Fibroblast of lung (primary cell): ENCODE measurements at regions not wholly inside any gene's neighbourhood (a gene's known extent, or its start where the extent isn't known, plus 50 kb on each side); places are given as distances from the start of the nearest gene placed in this dataset.

ENCODE experiments used
- DNase-seq, 2 donors: peaks; one replicate each; pipeline versions ENCODE4 v3.0.0 to v3.0.0-alpha.2; 2010; ENCODE audit warnings: low read depth in 2 of 2
- H2AFZ ChIP-seq: 2 replicates; pipeline ENCODE4 v1.5.1; 2012; ENCODE audit warnings: low read length, control low read depth, inconsistent platforms
- H3K27ac ChIP-seq: 2 replicates; pipeline ENCODE4 v1.5.1; 2011; ENCODE audit warnings: low read length, control low read depth; ENCODE audit not compliant: insufficient read depth
- H3K27me3 ChIP-seq: 2 replicates; pipeline ENCODE4 v1.5.1; 2011; ENCODE audit warnings: mild to moderate bottlenecking, low read length; ENCODE audit not compliant: control insufficient read depth, insufficient read depth
- H3K36me3 ChIP-seq: 2 replicates; pipeline ENCODE4 v1.5.1; 2011; ENCODE audit warnings: low read length; ENCODE audit not compliant: control insufficient read depth, insufficient read depth
- H3K4me1 ChIP-seq: 2 replicates; pipeline ENCODE4 v1.5.1; 2011; ENCODE audit warnings: low read length; ENCODE audit not compliant: control insufficient read depth, insufficient read depth; ENCODE audit errors: extremely low read depth
- H3K4me2 ChIP-seq: 2 replicates; pipeline ENCODE4 v1.5.1; 2011; ENCODE audit warnings: low read length, control low read depth; ENCODE audit not compliant: insufficient read depth; ENCODE audit errors: extremely low read depth
- H3K4me3 ChIP-seq, 4 experiments: fragments of 200-600 bp in 1 of 4; sonication (generic) in 1 of 4; replicated peaks in 1 of 4; 2 replicates each; pipeline ENCODE4 v1.5.1; 2011 to 2016; ENCODE audit warnings: low read length in 4 of 4, low read depth in 3 of 4, mild to moderate bottlenecking in 3 of 4, control low read depth in 2 of 4, inconsistent platforms in 1 of 4, mixed read lengths in 1 of 4; ENCODE audit not compliant: insufficient read depth in 1 of 4; ENCODE audit errors: control extremely low read depth in 1 of 4
- H3K79me2 ChIP-seq: 2 replicates; pipeline ENCODE4 v1.5.1; 2012; ENCODE audit warnings: mild to moderate bottlenecking, low read length, inconsistent platforms; ENCODE audit not compliant: control insufficient read depth, insufficient read depth
- H3K9ac ChIP-seq: 2 replicates; pipeline ENCODE4 v1.5.1; 2011; ENCODE audit warnings: mild to moderate bottlenecking, low read length, control low read depth; ENCODE audit not compliant: insufficient read depth
- H3K9me3 ChIP-seq: 2 replicates; pipeline ENCODE4 v1.5.1; 2012; ENCODE audit warnings: low read depth, low read length; ENCODE audit not compliant: control insufficient read depth, insufficient read depth
- H4K20me1 ChIP-seq: 2 replicates; pipeline ENCODE4 v1.5.1; 2011; ENCODE audit warnings: low read length; ENCODE audit not compliant: control insufficient read depth, insufficient read depth; ENCODE audit errors: extremely low read depth
- CTCF ChIP-seq, 2 donors: IDR thresholded peaks in 1 of 2; conservative IDR thresholded peaks in 1 of 2; 1 replicate in 1 of 2; 2 replicates in 1 of 2; pipeline ENCODE4 v1.5.1; 2011 to 2012; ENCODE audit warnings: low read length in 2 of 2, control low read depth in 1 of 2, inconsistent platforms in 1 of 2, low read depth in 1 of 2, mild to moderate bottlenecking in 1 of 2
- EZH2 ChIP-seq: IDR thresholded peaks from 2 replicates; pipeline ENCODE4 v1.5.1; 2012; ENCODE audit warnings: low read length, control low read depth, mild to moderate bottlenecking; ENCODE audit errors: missing control alignments

GRCh38 chr10:129411393-129411705 is 55.7 kb upstream of the MGMT start:
- H3K9me3 ChIP-seq, result no peaks in the 10 kb centered on the region
- no peak overlapping the region for H3K4me3 ChIP-seq
- no peak for DNase-seq
- H3K79me2 ChIP-seq, result no peaks in the 10 kb centered on the region
- no peak for TF ChIP-seq EZH2
- TF ChIP-seq CTCF (conservative IDR thresholded peaks at IDR 0.05 in 1 of 2, IDR thresholded peaks at IDR 0.05 in 1 of 2; ENCODE audit: low read depth in 1 of 2, low read length in 2 of 2), result no peak
- no peaks in the 10 kb centered on the region for H3K36me3 ChIP-seq
- no peak overlapping the region for H3K9ac ChIP-seq
- no peak overlapping the region for H3K4me2 ChIP-seq
- H3K27ac ChIP-seq, result no peak overlapping the region
- no peaks in the 10 kb centered on the region for H3K4me1 ChIP-seq
- no peak overlapping the region for H2AFZ ChIP-seq
- no peaks in the 10 kb centered on the region for H3K27me3 ChIP-seq
- H4K20me1 ChIP-seq, result no peaks in the 10 kb centered on the region

- TF ChIP-seq EZH2 (no peak), CTCF (conservative IDR thresholded peaks at IDR 0.05 in 1 of 2, IDR thresholded peaks at IDR 0.05 in 1 of 2; ENCODE audit: low read depth in 1 of 2, low read length in 2 of 2) (no peak)
- no peak for DNase-seq
- H3K9ac ChIP-seq, result no peak overlapping the region
- no peaks in the 10 kb centered on the region for H3K27me3 ChIP-seq
- no peaks in the 10 kb centered on the region for H3K9me3 ChIP-seq
- no peak overlapping the region for H3K27ac ChIP-seq
- H3K79me2 ChIP-seq, result no peaks in the 10 kb centered on the region
- no peaks in the 10 kb centered on the region for H4K20me1 ChIP-seq
- H3K36me3 ChIP-seq, result no peaks in the 10 kb centered on the region
- H3K4me1 ChIP-seq, result no peaks in the 10 kb centered on the region
- H2AFZ ChIP-seq, result no peak overlapping the region
- no peak overlapping the region for H3K4me3 ChIP-seq
- no peak overlapping the region for H3K4me2 ChIP-seq
Measured at GRCh38 chr10:129411772-129412171, 55.3 kb upstream of the MGMT start.

- Histone ChIP-seq H3K4me3 (no peak overlapping the region), H3K4me2 (no peak overlapping the region), H3K9me3 (no peaks in the 10 kb centered on the region), H3K9ac (no peak overlapping the region), H3K36me3 (no peaks in the 10 kb centered on the region), H3K79me2 (no peaks in the 10 kb centered on the region), H3K27me3 (no peaks in the 10 kb centered on the region), H3K4me1 (no peaks in the 10 kb centered on the region), H2AFZ (no peak overlapping the region), H4K20me1 (no peaks in the 10 kb centered on the region), H3K27ac (no peak overlapping the region)
- DNase-seq, result no peak
- TF ChIP-seq CTCF (conservative IDR thresholded peaks at IDR 0.05 in 1 of 2, IDR thresholded peaks at IDR 0.05 in 1 of 2; ENCODE audit: low read depth in 1 of 2, low read length in 2 of 2) (no peak), EZH2 (no peak)
Measured at GRCh38 chr10:129413024-129413423, 54.0 kb upstream of the MGMT start.
